ENCODE measurements at regions not wholly inside any gene's neighbourhood (a gene's known extent, or its start where the extent isn't known, plus 50 kb on each side); places are given as distances from the start of the nearest gene placed in this dataset.

DNA sequence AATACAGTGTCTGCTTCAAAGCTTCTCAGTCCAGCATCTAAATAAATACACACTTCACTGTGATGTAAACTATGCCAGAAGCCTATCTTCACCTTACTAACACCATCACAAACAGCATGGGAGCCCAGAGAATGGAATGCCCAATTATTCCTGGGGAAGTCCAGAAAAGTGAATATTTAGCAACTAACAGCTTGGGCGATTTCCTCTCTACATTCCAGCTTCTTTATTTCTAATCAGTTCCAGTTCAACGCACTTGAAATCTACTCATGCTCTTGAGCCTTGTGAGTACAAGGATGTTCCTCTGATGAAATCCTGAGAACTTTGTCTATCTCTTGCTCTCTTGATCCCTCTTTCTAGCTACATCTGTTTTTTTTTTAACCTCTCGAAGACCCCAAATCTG is 100.4 kb upstream of the C9orf72 start (continued):
- TF ChIP-seq CEBPB (IDR thresholded peaks at IDR 0.05; ENCODE audit: borderline replicate concordance in 1 of 2, low read depth in 2 of 2, low read length in 2 of 2) (no peak), STAT3 (IDR thresholded peaks at IDR 0.05; ENCODE audit: low read depth, low read length) (no peak), SP1 (IDR thresholded peaks at IDR 0.05; ENCODE audit: low read depth, low read length) (no peak), ZNF274 (IDR thresholded peaks at IDR 0.05; ENCODE audit: insufficient read depth, insufficient read length) (no peak), CBX5 (IDR thresholded peaks at IDR 0.05; ENCODE audit: low read depth) (no peak)

DNA sequence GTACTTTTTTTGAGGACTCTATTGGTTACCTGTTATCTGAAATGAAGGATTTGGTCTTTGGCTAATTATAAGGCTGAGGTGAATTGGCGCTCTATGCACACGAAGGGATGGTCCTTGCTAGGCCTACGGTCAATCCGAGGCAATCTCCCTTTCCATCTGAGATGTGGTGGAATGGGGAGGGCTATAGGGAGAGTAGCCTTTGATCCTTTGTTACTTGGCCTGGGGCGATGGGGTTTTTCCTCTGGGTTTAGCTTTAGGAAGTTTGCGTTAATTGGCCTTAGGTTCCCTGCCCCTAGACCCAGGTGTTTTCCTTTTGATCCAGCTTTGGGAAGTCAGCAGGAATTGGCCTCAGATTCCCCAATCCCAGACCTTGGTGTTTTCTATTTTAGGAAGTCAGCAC is 102.1 kb upstream of the C9orf72 start:
- Histone ChIP-seq H3K4me2 (ENCODE audit: control insufficient read depth, insufficient read depth) (no peak overlapping the region), H2AFZ (ENCODE audit: control insufficient read depth, low read depth, low read length) (no peak overlapping the region), H3K4me3 (no peak overlapping the region), H4K20me1 (ENCODE audit: control insufficient read depth, insufficient read depth) (no peaks in the 10 kb centered on the region), H3K27ac (ENCODE audit: control insufficient read depth, insufficient read depth) (no peak overlapping the region), H3K4me1 (ENCODE audit: control insufficient read depth, insufficient read depth, low read length) (no peaks in the 10 kb centered on the region), H3K27me3 (replicated peaks in 1 of 2; ENCODE audit: control insufficient read depth in 2 of 2, insufficient read depth in 2 of 2, low read length in 1 of 2) (no peaks in the 10 kb centered on the region; a peak in 1 of 4 replicates), H3K36me3 (ENCODE audit: control insufficient read depth in 2 of 2, insufficient read depth in 2 of 2, low read length in 1 of 2) (no peaks in the 10 kb centered on the region), H3K9ac (ENCODE audit: control insufficient read depth, insufficient read depth, low read length) (no peak overlapping the region), H3K9me3 (replicated peaks; ENCODE audit: control insufficient read depth, insufficient read depth, low read length) (no peaks in the 10 kb centered on the region), H3K79me2 (ENCODE audit: control insufficient read depth, insufficient read depth, low read length) (no peaks in the 10 kb centered on the region)
- intact Hi-C loops (cut with micrococcal nuclease; ENCODE audit: unreplicated experiment) = no loop called here
- in situ Hi-C loops (cut with MboI) = no loop called here
- FAIRE-seq (no peak), DNase-seq (ENCODE audit: low read depth, low spot score) (no peak), ATAC-seq (no peak)
- ChIA-PET SMC1A (ENCODE audit: uncharacterized antibody, unreplicated experiment) (no interaction called here), CTCF (no interaction called here), POLR2A (no interaction called here), RAD21 (ENCODE audit: unreplicated experiment) (no interaction called here)
- no TSS peak for BruUV-seq (replicated peaks)
- WGBS (ENCODE audit: insufficient coverage, insufficient replicate concordance, low lambda C conversion rate, missing lambda C conversion rate) = 36% methylated on average over 6 of the region's 6 CpGs
- TF ChIP-seq SP1 (IDR thresholded peaks at IDR 0.05; ENCODE audit: low read depth, low read length) = no peak
- TF ChIP-seq NBN (IDR thresholded peaks at IDR 0.05) = no peak
- TF ChIP-seq, protein P1, sequence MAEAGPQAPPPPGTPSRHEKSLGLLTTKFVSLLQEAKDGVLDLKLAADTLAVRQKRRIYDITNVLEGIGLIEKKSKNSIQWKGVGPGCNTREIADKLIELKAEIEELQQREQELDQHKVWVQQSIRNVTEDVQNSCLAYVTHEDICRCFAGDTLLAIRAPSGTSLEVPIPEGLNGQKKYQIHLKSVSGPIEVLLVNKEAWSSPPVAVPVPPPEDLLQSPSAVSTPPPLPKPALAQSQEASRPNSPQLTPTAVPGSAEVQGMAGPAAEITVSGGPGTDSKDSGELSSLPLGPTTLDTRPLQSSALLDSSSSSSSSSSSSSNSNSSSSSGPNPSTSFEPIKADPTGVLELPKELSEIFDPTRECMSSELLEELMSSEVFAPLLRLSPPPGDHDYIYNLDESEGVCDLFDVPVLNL (IDR thresholded peaks at IDR 0.05; ENCODE audit: low read depth, low read length) = no peak
- no peak for TF ChIP-seq MTA2 (IDR thresholded peaks at IDR 0.05; ENCODE audit: low read depth)
- TF ChIP-seq, protein P2, sequence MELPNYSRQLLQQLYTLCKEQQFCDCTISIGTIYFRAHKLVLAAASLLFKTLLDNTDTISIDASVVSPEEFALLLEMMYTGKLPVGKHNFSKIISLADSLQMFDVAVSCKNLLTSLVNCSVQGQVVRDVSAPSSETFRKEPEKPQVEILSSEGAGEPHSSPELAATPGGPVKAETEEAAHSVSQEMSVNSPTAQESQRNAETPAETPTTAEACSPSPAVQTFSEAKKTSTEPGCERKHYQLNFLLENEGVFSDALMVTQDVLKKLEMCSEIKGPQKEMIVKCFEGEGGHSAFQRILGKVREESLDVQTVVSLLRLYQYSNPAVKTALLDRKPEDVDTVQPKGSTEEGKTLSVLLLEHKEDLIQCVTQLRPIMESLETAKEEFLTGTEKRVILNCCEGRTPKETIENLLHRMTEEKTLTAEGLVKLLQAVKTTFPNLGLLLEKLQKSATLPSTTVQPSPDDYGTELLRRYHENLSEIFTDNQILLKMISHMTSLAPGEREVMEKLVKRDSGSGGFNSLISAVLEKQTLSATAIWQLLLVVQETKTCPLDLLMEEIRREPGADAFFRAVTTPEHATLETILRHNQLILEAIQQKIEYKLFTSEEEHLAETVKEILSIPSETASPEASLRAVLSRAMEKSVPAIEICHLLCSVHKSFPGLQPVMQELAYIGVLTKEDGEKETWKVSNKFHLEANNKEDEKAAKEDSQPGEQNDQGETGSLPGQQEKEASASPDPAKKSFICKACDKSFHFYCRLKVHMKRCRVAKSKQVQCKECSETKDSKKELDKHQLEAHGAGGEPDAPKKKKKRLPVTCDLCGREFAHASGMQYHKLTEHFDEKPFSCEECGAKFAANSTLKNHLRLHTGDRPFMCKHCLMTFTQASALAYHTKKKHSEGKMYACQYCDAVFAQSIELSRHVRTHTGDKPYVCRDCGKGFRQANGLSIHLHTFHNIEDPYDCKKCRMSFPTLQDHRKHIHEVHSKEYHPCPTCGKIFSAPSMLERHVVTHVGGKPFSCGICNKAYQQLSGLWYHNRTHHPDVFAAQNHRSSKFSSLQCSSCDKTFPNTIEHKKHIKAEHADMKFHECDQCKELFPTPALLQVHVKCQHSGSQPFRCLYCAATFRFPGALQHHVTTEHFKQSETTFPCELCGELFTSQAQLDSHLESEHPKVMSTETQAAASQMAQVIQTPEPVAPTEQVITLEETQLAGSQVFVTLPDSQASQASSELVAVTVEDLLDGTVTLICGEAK (IDR thresholded peaks at IDR 0.05; ENCODE audit: borderline replicate concordance) = no peak
- TF ChIP-seq, protein P3, sequence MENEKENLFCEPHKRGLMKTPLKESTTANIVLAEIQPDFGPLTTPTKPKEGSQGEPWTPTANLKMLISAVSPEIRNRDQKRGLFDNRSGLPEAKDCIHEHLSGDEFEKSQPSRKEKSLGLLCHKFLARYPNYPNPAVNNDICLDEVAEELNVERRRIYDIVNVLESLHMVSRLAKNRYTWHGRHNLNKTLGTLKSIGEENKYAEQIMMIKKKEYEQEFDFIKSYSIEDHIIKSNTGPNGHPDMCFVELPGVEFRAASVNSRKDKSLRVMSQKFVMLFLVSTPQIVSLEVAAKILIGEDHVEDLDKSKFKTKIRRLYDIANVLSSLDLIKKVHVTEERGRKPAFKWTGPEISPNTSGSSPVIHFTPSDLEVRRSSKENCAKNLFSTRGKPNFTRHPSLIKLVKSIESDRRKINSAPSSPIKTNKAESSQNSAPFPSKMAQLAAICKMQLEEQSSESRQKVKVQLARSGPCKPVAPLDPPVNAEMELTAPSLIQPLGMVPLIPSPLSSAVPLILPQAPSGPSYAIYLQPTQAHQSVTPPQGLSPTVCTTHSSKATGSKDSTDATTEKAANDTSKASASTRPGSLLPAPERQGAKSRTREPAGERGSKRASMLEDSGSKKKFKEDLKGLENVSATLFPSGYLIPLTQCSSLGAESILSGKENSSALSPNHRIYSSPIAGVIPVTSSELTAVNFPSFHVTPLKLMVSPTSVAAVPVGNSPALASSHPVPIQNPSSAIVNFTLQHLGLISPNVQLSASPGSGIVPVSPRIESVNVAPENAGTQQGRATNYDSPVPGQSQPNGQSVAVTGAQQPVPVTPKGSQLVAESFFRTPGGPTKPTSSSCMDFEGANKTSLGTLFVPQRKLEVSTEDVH (IDR thresholded peaks at IDR 0.05; ENCODE audit: low read depth, partially characterized antibody) = no peak
- TF ChIP-seq WRNIP1 (IDR thresholded peaks at IDR 0.05; ENCODE audit: borderline replicate concordance, low read depth, low read length) = no peak
- no peak for TF ChIP-seq TAF1 (IDR thresholded peaks at IDR 0.05; ENCODE audit: borderline replicate concordance, low read depth, low read length)
- TF ChIP-seq, protein P4, sequence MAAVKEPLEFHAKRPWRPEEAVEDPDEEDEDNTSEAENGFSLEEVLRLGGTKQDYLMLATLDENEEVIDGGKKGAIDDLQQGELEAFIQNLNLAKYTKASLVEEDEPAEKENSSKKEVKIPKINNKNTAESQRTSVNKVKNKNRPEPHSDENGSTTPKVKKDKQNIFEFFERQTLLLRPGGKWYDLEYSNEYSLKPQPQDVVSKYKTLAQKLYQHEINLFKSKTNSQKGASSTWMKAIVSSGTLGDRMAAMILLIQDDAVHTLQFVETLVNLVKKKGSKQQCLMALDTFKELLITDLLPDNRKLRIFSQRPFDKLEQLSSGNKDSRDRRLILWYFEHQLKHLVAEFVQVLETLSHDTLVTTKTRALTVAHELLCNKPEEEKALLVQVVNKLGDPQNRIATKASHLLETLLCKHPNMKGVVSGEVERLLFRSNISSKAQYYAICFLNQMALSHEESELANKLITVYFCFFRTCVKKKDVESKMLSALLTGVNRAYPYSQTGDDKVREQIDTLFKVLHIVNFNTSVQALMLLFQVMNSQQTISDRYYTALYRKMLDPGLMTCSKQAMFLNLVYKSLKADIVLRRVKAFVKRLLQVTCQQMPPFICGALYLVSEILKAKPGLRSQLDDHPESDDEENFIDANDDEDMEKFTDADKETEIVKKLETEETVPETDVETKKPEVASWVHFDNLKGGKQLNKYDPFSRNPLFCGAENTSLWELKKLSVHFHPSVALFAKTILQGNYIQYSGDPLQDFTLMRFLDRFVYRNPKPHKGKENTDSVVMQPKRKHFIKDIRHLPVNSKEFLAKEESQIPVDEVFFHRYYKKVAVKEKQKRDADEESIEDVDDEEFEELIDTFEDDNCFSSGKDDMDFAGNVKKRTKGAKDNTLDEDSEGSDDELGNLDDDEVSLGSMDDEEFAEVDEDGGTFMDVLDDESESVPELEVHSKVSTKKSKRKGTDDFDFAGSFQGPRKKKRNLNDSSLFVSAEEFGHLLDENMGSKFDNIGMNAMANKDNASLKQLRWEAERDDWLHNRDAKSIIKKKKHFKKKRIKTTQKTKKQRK (IDR thresholded peaks at IDR 0.05; ENCODE audit: low read depth, low read length) = no peak
